Mesenchymal stem cell (in vitro differentiated cells and primary cell): ENCODE measurements at regions not wholly inside any gene's neighbourhood (a gene's known extent, or its start where the extent isn't known, plus 50 kb on each side); places are given as distances from the start of the nearest gene placed in this dataset.
"Not testable (repeated sequence)": the region's sequence is repeated elsewhere in the genome, so short reads cannot be mapped to it uniquely, and the experiment has no call there.

Source experiments
- DNase-seq: peaks from one replicate; pipeline ENCODE4 v3.0.0-alpha.2; 2013
- H2AFZ ChIP-seq: one replicate; pipeline ENCODE4 v1.6.1; 2013; ENCODE audit warnings: low read depth, mild to moderate bottlenecking, control low read depth, inconsistent platforms, low read length, moderate library complexity
- H2AK5ac ChIP-seq: 2 replicates; pipeline ENCODE4 v1.6.1; 2013; ENCODE audit warnings: low read length, moderate library complexity, mild to moderate bottlenecking, inconsistent platforms; ENCODE audit not compliant: severe bottlenecking
- H2BK120ac ChIP-seq: one replicate; pipeline ENCODE4 v1.6.1; 2013; ENCODE audit warnings: low read depth, mild to moderate bottlenecking, inconsistent platforms, low read length, moderate library complexity
- H2BK12ac ChIP-seq, 2 experiments: one replicate each; pipeline ENCODE4 v1.6.1; 2013; ENCODE audit warnings: inconsistent platforms in 2 of 2, low read length in 2 of 2, mild to moderate bottlenecking in 2 of 2, moderate library complexity in 2 of 2, control low read depth in 1 of 2
- H2BK15ac ChIP-seq: one replicate; pipeline ENCODE4 v1.6.1; 2013; ENCODE audit warnings: mild to moderate bottlenecking, low read depth, inconsistent platforms; ENCODE audit not compliant: poor library complexity, severe bottlenecking
- H2BK5ac ChIP-seq: 2 replicates; pipeline ENCODE4 v1.6.1; 2013; ENCODE audit warnings: low read depth, mild to moderate bottlenecking, low read length, control low read depth, inconsistent platforms; ENCODE audit not compliant: poor library complexity, severe bottlenecking
- H3K14ac ChIP-seq, 2 experiments: one replicate each; pipeline ENCODE4 v1.6.1; 2013; ENCODE audit warnings: inconsistent platforms in 2 of 2, low read length in 2 of 2, control low read depth in 1 of 2, mild to moderate bottlenecking in 1 of 2, moderate library complexity in 1 of 2
- H3K18ac ChIP-seq, 2 experiments: one replicate each; pipeline ENCODE4 v1.6.1; 2013; ENCODE audit warnings: inconsistent platforms in 2 of 2, low read length in 2 of 2, control low read depth in 1 of 2, low read depth in 1 of 2, mild to moderate bottlenecking in 1 of 2
- H3K23ac ChIP-seq, 2 experiments: one replicate each; pipeline ENCODE4 v1.6.1; 2013; ENCODE audit warnings: inconsistent platforms in 2 of 2, low read length in 2 of 2, mild to moderate bottlenecking in 2 of 2, moderate library complexity in 2 of 2, control low read depth in 1 of 2
- H3K27ac ChIP-seq: 2 replicates; pipeline ENCODE4 v1.5.1; 2013; ENCODE audit warnings: mild to moderate bottlenecking, moderate library complexity, low read length, control low read depth, inconsistent platforms; ENCODE audit not compliant: poor library complexity, severe bottlenecking
- H3K27me3 ChIP-seq, 2 experiments: 2 replicates each; pipeline versions ENCODE4 v1.6.1 to v1.7.0; 2013; ENCODE audit warnings: low read length in 2 of 2, mild to moderate bottlenecking in 2 of 2, moderate library complexity in 2 of 2, control low read depth in 1 of 2, inconsistent platforms in 1 of 2; ENCODE audit not compliant: control insufficient read depth in 1 of 2, insufficient read depth in 1 of 2
- H3K36me3 ChIP-seq, 2 experiments: 2 replicates each; pipeline versions ENCODE4 v1.6.1 to v1.7.0; 2013; ENCODE audit warnings: low read length in 2 of 2, control low read depth in 1 of 2, inconsistent platforms in 1 of 2, low read depth in 1 of 2, mild to moderate bottlenecking in 1 of 2; ENCODE audit not compliant: insufficient read depth in 2 of 2, control insufficient read depth in 1 of 2
- H3K4ac ChIP-seq, 2 experiments: one replicate each; pipeline ENCODE4 v1.6.1; 2013; ENCODE audit warnings: inconsistent platforms in 2 of 2, low read length in 2 of 2, mild to moderate bottlenecking in 2 of 2, moderate library complexity in 2 of 2, control low read depth in 1 of 2, low read depth in 1 of 2
- H3K4me1 ChIP-seq: 2 replicates; pipeline ENCODE4 v1.6.1; 2013; ENCODE audit warnings: low read depth, low read length, control low read depth; ENCODE audit not compliant: control insufficient read depth, insufficient read depth
- H3K4me2 ChIP-seq: 2 replicates; pipeline ENCODE4 v1.6.1; 2013; ENCODE audit warnings: low read length, mild to moderate bottlenecking, inconsistent platforms; ENCODE audit not compliant: poor library complexity, severe bottlenecking
- H3K4me3 ChIP-seq, 2 experiments: 2 replicates each; pipeline versions ENCODE4 v1.5.1 to v1.7.0; 2013; ENCODE audit warnings: low read length in 2 of 2, mild to moderate bottlenecking in 2 of 2, control low read depth in 1 of 2, low read depth in 1 of 2; ENCODE audit not compliant: insufficient read depth in 1 of 2
- H3K79me1 ChIP-seq: replicated peaks from 2 replicates; pipeline ENCODE4 v1.6.1; 2013; ENCODE audit warnings: mild to moderate bottlenecking, control low read depth, low read length, inconsistent platforms; ENCODE audit not compliant: poor library complexity, severe bottlenecking
- H3K9ac ChIP-seq: 2 replicates; pipeline ENCODE4 v1.7.0; 2013; ENCODE audit warnings: mild to moderate bottlenecking, low read length, moderate library complexity
- H3K9me3 ChIP-seq: 2 replicates; pipeline ENCODE4 v1.7.0; 2013; ENCODE audit warnings: mild to moderate bottlenecking, low read length; ENCODE audit not compliant: control insufficient read depth
- H4K8ac ChIP-seq: one replicate; pipeline ENCODE4 v1.6.1; 2013; ENCODE audit warnings: inconsistent platforms, mild to moderate bottlenecking, low read length, moderate library complexity
- H4K91ac ChIP-seq: one replicate; pipeline ENCODE4 v1.6.1; 2013; ENCODE audit warnings: mild to moderate bottlenecking, low read length, inconsistent platforms
- WGBS: methylation state at CpG from one replicate; pipeline ENCODE4 v1.1.7; 2013; ENCODE audit warnings: mixed read lengths; 5-methylcytosine and 5-hydroxymethylcytosine counted together

DNA sequence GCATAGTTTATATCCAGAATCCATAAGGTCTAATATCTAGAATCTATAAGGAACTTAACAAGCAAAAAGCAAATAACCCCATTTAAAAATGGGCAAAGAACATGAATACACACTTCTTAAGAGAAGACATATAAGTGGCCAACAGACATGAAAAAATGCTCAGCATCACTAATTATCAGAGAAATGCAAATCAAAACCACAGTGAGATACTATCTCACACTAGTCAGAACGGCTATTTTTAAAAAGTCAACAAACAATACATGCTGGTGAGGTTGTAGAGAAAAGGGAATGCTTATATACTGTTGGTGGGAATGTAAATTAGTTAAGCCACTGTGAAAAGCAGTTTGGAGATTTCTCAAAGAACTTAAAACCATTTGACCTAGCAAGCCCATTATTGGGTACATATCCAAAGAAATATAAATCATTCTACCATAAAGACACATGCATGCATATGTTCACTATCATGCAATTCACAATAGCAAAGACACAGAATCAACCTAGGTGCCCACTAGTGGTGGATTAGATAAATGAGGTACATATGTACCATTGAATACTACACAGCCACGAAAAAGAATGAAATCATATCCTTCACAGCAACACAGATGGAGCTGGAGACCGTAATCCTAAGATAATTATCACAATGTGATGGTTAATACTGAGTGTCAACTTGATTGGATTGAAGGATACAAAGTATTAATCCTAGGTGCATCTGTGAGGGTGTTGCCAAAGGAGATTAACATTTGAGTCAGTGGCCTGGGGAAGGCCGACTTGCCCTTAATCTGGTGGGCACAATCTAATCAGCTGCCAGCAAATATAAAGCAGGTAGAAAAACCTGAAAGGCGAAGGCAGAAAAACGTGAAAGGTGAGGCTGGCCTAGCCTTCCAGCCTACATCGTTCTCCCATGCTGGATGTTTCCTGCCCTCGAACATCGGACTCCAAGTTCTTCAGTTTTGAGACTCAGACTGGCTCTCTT, 397.2 kb downstream of the NKX6-1 start:
- H3K14ac ChIP-seq, H3K36me3 ChIP-seq, DNase-seq, H3K4me2 ChIP-seq, H3K27ac ChIP-seq, H3K18ac ChIP-seq, H3K27me3 ChIP-seq, H3K23ac ChIP-seq, H2AFZ ChIP-seq, H3K79me1 ChIP-seq, H4K8ac ChIP-seq, H3K4ac ChIP-seq, H3K4me3 ChIP-seq, H2BK15ac ChIP-seq, H2BK12ac ChIP-seq, H3K4me1 ChIP-seq, H2AK5ac ChIP-seq, H2BK120ac ChIP-seq, H3K9me3 ChIP-seq, H4K91ac ChIP-seq, H2BK5ac ChIP-seq, H3K9ac ChIP-seq: not testable (repeated sequence)
- WGBS, result 86% methylated on average over 7 of the region's 9 CpGs

DNA sequence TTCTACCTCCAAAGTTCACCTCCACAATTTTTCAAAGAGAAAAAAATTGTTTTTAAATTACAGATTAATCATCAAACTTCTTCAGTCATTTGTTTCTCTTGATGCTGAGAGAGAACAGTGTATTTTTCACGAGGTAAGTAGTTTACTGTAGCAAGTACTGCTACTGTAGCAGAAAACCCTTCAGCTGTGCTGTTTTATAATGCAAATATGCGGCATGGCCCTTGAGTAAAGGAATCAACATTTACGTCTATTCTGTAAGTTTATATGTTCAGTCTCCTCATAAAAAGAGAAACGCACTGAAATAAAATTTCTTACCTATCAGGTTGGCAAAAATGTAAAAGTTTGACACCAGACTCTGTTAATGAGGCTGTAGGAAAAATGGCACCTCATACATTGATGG, 399.0 kb downstream of the NKX6-1 start:
- no peak overlapping the region for H2BK12ac ChIP-seq
- H2AFZ ChIP-seq, result no peak overlapping the region
- H2BK5ac ChIP-seq, result no peak overlapping the region
- 70% methylated on average over 4 of the region's 4 CpGs for WGBS
- H3K27me3 ChIP-seq, result no peaks in the 10 kb centered on the region
- H3K27ac ChIP-seq, result no peak overlapping the region
- no peak overlapping the region for H3K23ac ChIP-seq
- no peaks in the 10 kb centered on the region for H3K36me3 ChIP-seq
- H4K91ac ChIP-seq, result no peak overlapping the region
- no peak overlapping the region for H3K18ac ChIP-seq
- no peak overlapping the region for H3K9ac ChIP-seq
- no peaks in the 10 kb centered on the region for H3K9me3 ChIP-seq
- H3K14ac ChIP-seq, result no peak overlapping the region
- H2BK15ac ChIP-seq, result no peak overlapping the region
- no peak overlapping the region for H3K4me2 ChIP-seq
- H3K4me1 ChIP-seq, result no peaks in the 10 kb centered on the region
- no peak overlapping the region for H4K8ac ChIP-seq
- H2AK5ac ChIP-seq, result no peak overlapping the region
- H3K4ac ChIP-seq, result no peak overlapping the region
- H3K4me3 ChIP-seq, result no peak overlapping the region
- DNase-seq, result no peak
- H3K79me1 ChIP-seq, result no peaks in the 10 kb centered on the region
- no peak overlapping the region for H2BK120ac ChIP-seq

DNA sequence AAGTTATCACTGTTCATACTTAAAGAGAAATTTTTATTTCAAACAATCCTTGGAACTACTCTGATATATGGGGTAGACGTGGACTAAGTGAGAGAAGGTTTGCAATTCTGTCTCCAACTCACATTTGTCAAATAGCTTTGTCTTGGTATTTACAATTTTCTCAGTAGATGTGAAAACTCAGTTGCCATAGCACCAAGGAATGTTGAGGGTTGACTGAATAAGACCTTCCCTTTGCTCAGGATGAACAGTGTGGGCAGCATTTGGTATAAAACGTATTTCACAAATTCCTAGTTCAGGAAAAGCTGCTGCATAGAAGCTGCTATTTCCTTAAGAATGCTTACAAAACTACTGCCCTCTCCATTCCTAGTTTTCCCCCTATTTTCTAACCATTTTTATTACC, 399.5 kb downstream of the NKX6-1 start:
- no peak overlapping the region for H4K91ac ChIP-seq
- H3K79me1 ChIP-seq, result no peaks in the 10 kb centered on the region
- H2BK120ac ChIP-seq, result no peak overlapping the region
- no peak overlapping the region for H3K14ac ChIP-seq
- H2BK15ac ChIP-seq, result no peak overlapping the region
- H3K9ac ChIP-seq, result no peak overlapping the region
- H3K27me3 ChIP-seq, result no peaks in the 10 kb centered on the region
- 38% methylated on average over 1 of the region's 2 CpGs for WGBS
- H2AFZ ChIP-seq, result no peak overlapping the region
- H3K36me3 ChIP-seq, result no peaks in the 10 kb centered on the region
- H2BK12ac ChIP-seq, result no peak overlapping the region
- no peak for DNase-seq
- no peaks in the 10 kb centered on the region for H3K9me3 ChIP-seq
- H3K4me3 ChIP-seq, result no peak overlapping the region
- no peak overlapping the region for H2BK5ac ChIP-seq
- no peak overlapping the region for H2AK5ac ChIP-seq
- no peaks in the 10 kb centered on the region for H3K4me1 ChIP-seq
- no peak overlapping the region for H4K8ac ChIP-seq
- H3K18ac ChIP-seq, result no peak overlapping the region
- no peak overlapping the region for H3K4ac ChIP-seq
- no peak overlapping the region for H3K27ac ChIP-seq
- H3K4me2 ChIP-seq, result no peak overlapping the region
- no peak overlapping the region for H3K23ac ChIP-seq

DNA sequence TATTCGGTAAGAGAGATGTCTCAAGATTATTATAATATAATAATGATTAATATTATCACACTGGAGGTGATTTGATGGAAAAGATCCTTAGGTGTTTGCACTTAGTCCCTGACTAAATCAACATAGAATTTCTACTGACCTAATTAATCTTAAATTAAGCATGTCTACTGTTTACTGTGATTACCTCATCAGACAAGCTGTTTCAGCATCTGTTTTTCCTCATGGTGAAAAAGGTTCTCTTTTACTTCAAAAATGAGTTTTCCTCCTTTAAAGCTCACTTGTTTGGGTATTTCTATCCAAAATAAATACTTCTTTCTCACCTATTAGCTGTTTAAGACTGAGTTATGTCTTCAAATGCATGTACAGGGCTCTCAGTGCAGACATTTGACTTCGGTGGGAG, 407.8 kb downstream of the NKX6-1 start:
- Histone ChIP-seq H4K91ac (no peak overlapping the region), H2BK15ac (no peak overlapping the region), H4K8ac (no peak overlapping the region), H2BK12ac (no peak overlapping the region), H3K9ac (no peak overlapping the region), H2AK5ac (no peak overlapping the region), H3K27ac (no peak overlapping the region), H3K14ac (no peak overlapping the region), H3K36me3 (no peaks in the 10 kb centered on the region), H3K4ac (no peak overlapping the region), H2BK5ac (no peak overlapping the region), H3K4me3 (no peak overlapping the region), H3K18ac (no peak overlapping the region), H3K9me3 (no peaks in the 10 kb centered on the region), H2AFZ (no peak overlapping the region), H3K4me1 (no peaks in the 10 kb centered on the region), H3K79me1 (no peaks in the 10 kb centered on the region), H2BK120ac (no peak overlapping the region), H3K23ac (no peak overlapping the region), H3K4me2 (no peak overlapping the region), H3K27me3 (no peaks in the 10 kb centered on the region)
- no peak for DNase-seq
- WGBS, result no CpG with 5 or more reads among the region's 2 CpGs
